ENCODE measurements at regions not wholly inside any gene's neighbourhood (a gene's known extent, or its start where the extent isn't known, plus 50 kb on each side); places are given as distances from the start of the nearest gene placed in this dataset.

GRCh38 chr2:181198183-181198864, 217.9 kb downstream of the UBE2E3 start:
- TF ChIP-seq EZH2 (IDR thresholded peaks at IDR 0.05; ENCODE audit: insufficient read depth, poor library complexity, severe bottlenecking) (no peak), EZH2phosphoT487 (IDR thresholded peaks at IDR 0.05; ENCODE audit: insufficient read depth, low read depth) (no peak)

Measured in GM23248 (cell line).